Prostate gland (tissue), 2 donors: ENCODE measurements at regions not wholly inside any gene's neighbourhood (a gene's known extent, or its start where the extent isn't known, plus 50 kb on each side); places are given as distances from the start of the nearest gene placed in this dataset.

Source experiments
- DNase-seq: peaks from one replicate; pipeline ENCODE4 v3.0.0-alpha.2; 2019; ENCODE audit warnings: low spot score
- H3K27ac ChIP-seq, 2 donors: fragments of 200-600 bp; sonication (generic); 2 replicates each; pipeline ENCODE4 v1.5.1; 2017 to 2019
- H3K27me3 ChIP-seq: fragments of 200-600 bp; sonication (generic); replicated peaks from 2 replicates; pipeline ENCODE4 v1.5.1; 2019; ENCODE audit not compliant: insufficient read depth
- H3K36me3 ChIP-seq, 2 donors: fragments of 200-600 bp; sonication (generic); 1 replicate in 1 of 2; 2 replicates in 1 of 2; pipeline versions ENCODE4 v1.5.1 to v1.8.1; 2017 to 2019
- H3K4me1 ChIP-seq: fragments of 200-600 bp; sonication (generic); replicated peaks from 2 replicates; pipeline ENCODE4 v1.5.1; 2019
- H3K4me3 ChIP-seq, 2 donors: fragments of 200-600 bp; sonication (generic); 2 replicates each; pipeline ENCODE4 v1.5.1; 2017 to 2019
- H3K9me3 ChIP-seq: fragments of 200-600 bp; sonication (generic); 2 replicates; pipeline ENCODE4 v1.5.1; 2017
- CTCF ChIP-seq, 4 experiments: fragments of 200-600 bp in 2 of 4; fragments of 450-650 bp in 2 of 4; sonication (generic) in 2 of 4; IDR thresholded peaks; 1 replicate in 3 of 4; 2 replicates in 1 of 4; pipeline ENCODE4 v1.5.1; 2016 to 2019; ENCODE audit warnings: antibody characterized with exemption in 4 of 4, mild to moderate bottlenecking in 2 of 4, moderate library complexity in 2 of 4
- POLR2A ChIP-seq: fragments of 450-650 bp; IDR thresholded peaks from one replicate; pipeline ENCODE4 v1.6.1; 2016; ENCODE audit warnings: antibody characterized with exemption, mild to moderate bottlenecking
- POLR2AphosphoS5 ChIP-seq: sonication (generic); formaldehyde crosslinking; IDR thresholded peaks from one replicate; pipeline ENCODE4 v1.6.1; 2017; ENCODE audit warnings: antibody characterized with exemption
- WGBS: methylation state at CpG from one replicate; pipeline ENCODE4 v1.1.5; 2018; 5-methylcytosine and 5-hydroxymethylcytosine counted together
- intact Hi-C: fragments of 100-400 bp; cut with DNase I; formaldehyde crosslinking; loops from one replicate; pipeline ENCODE4 v1.14.2; 2022

GRCh38 chr4:27248829-27249228 is 388.2 kb downstream of the STIM2 start:
- DNase-seq: no peak
- intact Hi-C loops: no loop called here
- TF ChIP-seq POLR2AphosphoS5: no peak
- TF ChIP-seq CTCF (IDR thresholded peaks at IDR 0.05): no peak
- no peak for TF ChIP-seq POLR2A
- Histone ChIP-seq H3K36me3 (no peaks in the 10 kb centered on the region), H3K27me3 (no peaks in the 10 kb centered on the region), H3K9me3 (no peaks in the 10 kb centered on the region), H3K4me3 (no peak overlapping the region), H3K4me1 (no peaks in the 10 kb centered on the region), H3K27ac (no peak overlapping the region)
- WGBS: 62% methylated on average over 2 of the region's 2 CpGs

GRCh38 chr4:27251771-27252170 is 391.1 kb downstream of the STIM2 start:
- Histone ChIP-seq H3K9me3 (no peaks in the 10 kb centered on the region), H3K4me1 (no peaks in the 10 kb centered on the region), H3K27me3 (no peaks in the 10 kb centered on the region), H3K4me3 (no peak overlapping the region), H3K36me3 (no peaks in the 10 kb centered on the region), H3K27ac (no peak overlapping the region)
- TF ChIP-seq POLR2A (no peak), POLR2AphosphoS5 (no peak), CTCF (IDR thresholded peaks at IDR 0.05) (no peak)
- 16% methylated on average over 2 of the region's 2 CpGs for WGBS
- DNase-seq: no peak
- intact Hi-C loops: no loop called here

- TF ChIP-seq POLR2A: no peak
- no peak for TF ChIP-seq POLR2AphosphoS5
- no peak for TF ChIP-seq CTCF (IDR thresholded peaks at IDR 0.05)
- H3K9me3 ChIP-seq: no peaks in the 10 kb centered on the region
- intact Hi-C loops: no loop called here
- no peaks in the 10 kb centered on the region for H3K27me3 ChIP-seq
- no peaks in the 10 kb centered on the region for H3K4me1 ChIP-seq
- H3K36me3 ChIP-seq: no peaks in the 10 kb centered on the region
- DNase-seq: no peak
- H3K27ac ChIP-seq: no peak overlapping the region
- no peak overlapping the region for H3K4me3 ChIP-seq
- WGBS: 30% methylated on average over 7 of the region's 7 CpGs
These were observed 406.8 kb downstream of the STIM2 start for GRCh38 chr4:27267339-27267969.

- intact Hi-C loops: no loop called here
- TF ChIP-seq CTCF (IDR thresholded peaks at IDR 0.05): no peak
- no peak for TF ChIP-seq POLR2AphosphoS5
- TF ChIP-seq POLR2A: no peak
- DNase-seq: no peak
- no peaks in the 10 kb centered on the region for H3K27me3 ChIP-seq
- H3K36me3 ChIP-seq: no peaks in the 10 kb centered on the region
- no peak overlapping the region for H3K4me3 ChIP-seq
- no peaks in the 10 kb centered on the region for H3K4me1 ChIP-seq
- WGBS: 56% methylated on average over 4 of the region's 4 CpGs
- no peak overlapping the region for H3K27ac ChIP-seq
- no peaks in the 10 kb centered on the region for H3K9me3 ChIP-seq
These were observed 407.3 kb downstream of the STIM2 start for GRCh38 chr4:27267970-27268355.

GRCh38 chr4:27270435-27270834 is 409.8 kb downstream of the STIM2 start:
- no peaks in the 10 kb centered on the region for H3K4me1 ChIP-seq
- WGBS: 67% methylated on average over 1 of the region's 1 CpG
- DNase-seq: no peak
- H3K36me3 ChIP-seq: no peaks in the 10 kb centered on the region
- no peaks in the 10 kb centered on the region for H3K9me3 ChIP-seq
- no peak overlapping the region for H3K27ac ChIP-seq
- no peak for TF ChIP-seq POLR2AphosphoS5
- no peak for TF ChIP-seq POLR2A
- no peak for TF ChIP-seq CTCF (IDR thresholded peaks at IDR 0.05)
- no peaks in the 10 kb centered on the region for H3K27me3 ChIP-seq
- intact Hi-C loops: no loop called here
- H3K4me3 ChIP-seq: no peak overlapping the region
